Kidney glomerular epithelial cell (primary cell): ENCODE measurements at regions not wholly inside any gene's neighbourhood (a gene's known extent, or its start where the extent isn't known, plus 50 kb on each side); places are given as distances from the start of the nearest gene placed in this dataset.
"Not testable (repeated sequence)": the region's sequence is repeated elsewhere in the genome, so short reads cannot be mapped to it uniquely, and the experiment has no call there.

Source experiments
- DNase-seq: peaks from one replicate; lab custom pipeline; 2025; lab: John Stamatoyannopoulos, UW

GRCh38 chr16:88302666-88303065, 80.1 kb upstream of the ZNF469 start:
- DNase-seq, result no peak

- no peak for DNase-seq
Observed at GRCh38 chr16:88303405-88303804, 79.4 kb upstream of the ZNF469 start.

- peak; percentile 75 for DNase-seq
Observed at GRCh38 chr16:88303890-88304819, 78.6 kb upstream of the ZNF469 start.

GRCh38 chr16:88305176-88305575, 77.6 kb upstream of the ZNF469 start:
- DNase-seq, result no peak

- no peak for DNase-seq
Observed at GRCh38 chr16:88306411-88306810, 76.3 kb upstream of the ZNF469 start.

GRCh38 chr16:88306860-88307545, 75.8 kb upstream of the ZNF469 start:
- peak; percentile 83 for DNase-seq

GRCh38 chr16:88308441-88309173, 74.2 kb upstream of the ZNF469 start:
- DNase-seq, result no peak

GRCh38 chr16:88309174-88309907, 73.4 kb upstream of the ZNF469 start:
- no peak for DNase-seq

- no peak for DNase-seq
Observed at GRCh38 chr16:88309908-88310265, 72.9 kb upstream of the ZNF469 start.

- no peak for DNase-seq
Observed at GRCh38 chr16:88310796-88311605, 71.8 kb upstream of the ZNF469 start.

- DNase-seq, result not testable (repeated sequence)
Observed at GRCh38 chr16:88311860-88312259, 70.9 kb upstream of the ZNF469 start.

GRCh38 chr16:88312732-88313131, 70.0 kb upstream of the ZNF469 start:
- DNase-seq, result no peak

GRCh38 chr16:88314991-88315542, 67.7 kb upstream of the ZNF469 start:
- DNase-seq, result no peak

GRCh38 chr16:88315543-88316105, 67.1 kb upstream of the ZNF469 start:
- DNase-seq, result peak; percentile 12

- no peak for DNase-seq
Observed at GRCh38 chr16:88316151-88316550, 66.6 kb upstream of the ZNF469 start.

- DNase-seq, result no peak
Observed at GRCh38 chr16:88316941-88317612, 65.7 kb upstream of the ZNF469 start.

GRCh38 chr16:88317613-88317965, 65.2 kb upstream of the ZNF469 start:
- DNase-seq, result no peak

- no peak for DNase-seq
Observed at GRCh38 chr16:88318051-88318450, 64.7 kb upstream of the ZNF469 start.

- no peak for DNase-seq
Observed at GRCh38 chr16:88318521-88318920, 64.2 kb upstream of the ZNF469 start.
